ENCODE measurements at regions not wholly inside any gene's neighbourhood (a gene's known extent, or its start where the extent isn't known, plus 50 kb on each side); places are given as distances from the start of the nearest gene placed in this dataset.
"Not testable (repeated sequence)": the region's sequence is repeated elsewhere in the genome, so short reads cannot be mapped to it uniquely, and the experiment has no call there.

GRCh38 chr20:6668546-6668945, 98.9 kb upstream of the BMP2 start:
- no peak overlapping the region for H3K4me3 ChIP-seq (ENCODE audit: low read length)
- no peaks in the 10 kb centered on the region for H3K9me3 ChIP-seq (ENCODE audit: control insufficient read depth, low read length)
- no peaks in the 10 kb centered on the region for H3K36me3 ChIP-seq (ENCODE audit: control insufficient read depth, insufficient read depth, low read length)
- H3K27me3 ChIP-seq (ENCODE audit: control insufficient read depth, insufficient read depth, low read length): no peaks in the 10 kb centered on the region
- H3K4me1 ChIP-seq (ENCODE audit: control insufficient read depth, insufficient read depth, low read length): peaks cover 13% of the 10 kb centered on the region
- no peak overlapping the region for H3K9ac ChIP-seq (ENCODE audit: low read length)

GRCh38 chr20:6665621-6666355, 101.7 kb upstream of the BMP2 start:
- Histone ChIP-seq H3K36me3 (ENCODE audit: control insufficient read depth, insufficient read depth, low read length) (no peaks in the 10 kb centered on the region), H3K9me3 (ENCODE audit: control insufficient read depth, low read length) (no peaks in the 10 kb centered on the region), H3K4me3 (ENCODE audit: low read length) (no peak overlapping the region), H3K27me3 (ENCODE audit: control insufficient read depth, insufficient read depth, low read length) (no peaks in the 10 kb centered on the region), H3K9ac (ENCODE audit: low read length) (no peak overlapping the region), H3K4me1 (ENCODE audit: control insufficient read depth, insufficient read depth, low read length) (peaks cover 33% of the 10 kb centered on the region)

- peaks cover 39% of the 10 kb centered on the region for H3K4me1 ChIP-seq (ENCODE audit: control insufficient read depth, insufficient read depth, low read length)
- H3K9me3 ChIP-seq (ENCODE audit: control insufficient read depth, low read length): no peaks in the 10 kb centered on the region
- H3K36me3 ChIP-seq (ENCODE audit: control insufficient read depth, insufficient read depth, low read length): no peaks in the 10 kb centered on the region
- no peak overlapping the region for H3K4me3 ChIP-seq (ENCODE audit: low read length)
- no peaks in the 10 kb centered on the region for H3K27me3 ChIP-seq (ENCODE audit: control insufficient read depth, insufficient read depth, low read length)
- no peak overlapping the region for H3K9ac ChIP-seq (ENCODE audit: low read length)
Measured at GRCh38 chr20:6665161-6665560, 102.3 kb upstream of the BMP2 start.

GRCh38 chr20:6664574-6664973, 102.9 kb upstream of the BMP2 start:
- no peaks in the 10 kb centered on the region for H3K9me3 ChIP-seq (ENCODE audit: control insufficient read depth, low read length)
- H3K36me3 ChIP-seq (ENCODE audit: control insufficient read depth, insufficient read depth, low read length): no peaks in the 10 kb centered on the region
- H3K9ac ChIP-seq (ENCODE audit: low read length): no peak overlapping the region
- H3K27me3 ChIP-seq (ENCODE audit: control insufficient read depth, insufficient read depth, low read length): no peaks in the 10 kb centered on the region
- H3K4me3 ChIP-seq (ENCODE audit: low read length): no peak overlapping the region
- H3K4me1 ChIP-seq (ENCODE audit: control insufficient read depth, insufficient read depth, low read length): peaks cover 45% of the 10 kb centered on the region

- H3K36me3 ChIP-seq (ENCODE audit: control insufficient read depth, insufficient read depth, low read length): no peaks in the 10 kb centered on the region
- peaks cover 47% of the 10 kb centered on the region for H3K4me1 ChIP-seq (ENCODE audit: control insufficient read depth, insufficient read depth, low read length)
- H3K9ac ChIP-seq (ENCODE audit: low read length): no peak overlapping the region
- no peaks in the 10 kb centered on the region for H3K9me3 ChIP-seq (ENCODE audit: control insufficient read depth, low read length)
- H3K4me3 ChIP-seq (ENCODE audit: low read length): no peak overlapping the region
- no peaks in the 10 kb centered on the region for H3K27me3 ChIP-seq (ENCODE audit: control insufficient read depth, insufficient read depth, low read length)
Measured at GRCh38 chr20:6663751-6664388, 103.6 kb upstream of the BMP2 start.

GRCh38 chr20:6663104-6663503, 104.4 kb upstream of the BMP2 start:
- Histone ChIP-seq H3K9ac (ENCODE audit: low read length) (no peak overlapping the region), H3K9me3 (ENCODE audit: control insufficient read depth, low read length) (no peaks in the 10 kb centered on the region), H3K36me3 (ENCODE audit: control insufficient read depth, insufficient read depth, low read length) (no peaks in the 10 kb centered on the region), H3K4me3 (ENCODE audit: low read length) (no peak overlapping the region), H3K4me1 (ENCODE audit: control insufficient read depth, insufficient read depth, low read length) (peaks cover 51% of the 10 kb centered on the region), H3K27me3 (ENCODE audit: control insufficient read depth, insufficient read depth, low read length) (no peaks in the 10 kb centered on the region)

- Histone ChIP-seq H3K27me3 (ENCODE audit: control insufficient read depth, insufficient read depth, low read length) (no peaks in the 10 kb centered on the region), H3K9ac (ENCODE audit: low read length) (no peak overlapping the region), H3K4me3 (ENCODE audit: low read length) (no peak overlapping the region), H3K4me1 (ENCODE audit: control insufficient read depth, insufficient read depth, low read length) (peaks cover 59% of the 10 kb centered on the region), H3K36me3 (ENCODE audit: control insufficient read depth, insufficient read depth, low read length) (no peaks in the 10 kb centered on the region), H3K9me3 (ENCODE audit: control insufficient read depth, low read length) (no peaks in the 10 kb centered on the region)
Measured at GRCh38 chr20:6662309-6662708, 105.2 kb upstream of the BMP2 start.

GRCh38 chr20:6660441-6660840, 107.0 kb upstream of the BMP2 start:
- Histone ChIP-seq H3K9me3 (ENCODE audit: control insufficient read depth, low read length) (no peaks in the 10 kb centered on the region), H3K4me1 (ENCODE audit: control insufficient read depth, insufficient read depth, low read length) (peaks cover 61% of the 10 kb centered on the region), H3K27me3 (ENCODE audit: control insufficient read depth, insufficient read depth, low read length) (no peaks in the 10 kb centered on the region), H3K36me3 (ENCODE audit: control insufficient read depth, insufficient read depth, low read length) (no peaks in the 10 kb centered on the region), H3K4me3 (ENCODE audit: low read length) (no peak overlapping the region), H3K9ac (ENCODE audit: low read length) (peak overlapping the region; percentile 49)

GRCh38 chr20:6658909-6659308, 108.6 kb upstream of the BMP2 start:
- H3K9ac ChIP-seq (ENCODE audit: low read length); H3K9me3 ChIP-seq (ENCODE audit: control insufficient read depth, low read length); H3K27me3 ChIP-seq (ENCODE audit: control insufficient read depth, insufficient read depth, low read length); H3K36me3 ChIP-seq (ENCODE audit: control insufficient read depth, insufficient read depth, low read length); H3K4me3 ChIP-seq (ENCODE audit: low read length): not testable (repeated sequence)
- peaks cover 64% of the 10 kb centered on the region for H3K4me1 ChIP-seq (ENCODE audit: control insufficient read depth, insufficient read depth, low read length)

GRCh38 chr20:6657904-6658303, 109.6 kb upstream of the BMP2 start:
- Histone ChIP-seq H3K36me3 (ENCODE audit: control insufficient read depth, insufficient read depth, low read length) (no peaks in the 10 kb centered on the region), H3K9ac (ENCODE audit: low read length) (no peak overlapping the region), H3K9me3 (ENCODE audit: control insufficient read depth, low read length) (no peaks in the 10 kb centered on the region), H3K4me3 (ENCODE audit: low read length) (no peak overlapping the region), H3K27me3 (ENCODE audit: control insufficient read depth, insufficient read depth, low read length) (no peaks in the 10 kb centered on the region), H3K4me1 (ENCODE audit: control insufficient read depth, insufficient read depth, low read length) (peaks cover 56% of the 10 kb centered on the region)

GRCh38 chr20:6657111-6657510, 110.4 kb upstream of the BMP2 start:
- no peak overlapping the region for H3K4me3 ChIP-seq (ENCODE audit: low read length)
- H3K9me3 ChIP-seq (ENCODE audit: control insufficient read depth, low read length): no peaks in the 10 kb centered on the region
- no peaks in the 10 kb centered on the region for H3K36me3 ChIP-seq (ENCODE audit: control insufficient read depth, insufficient read depth, low read length)
- H3K4me1 ChIP-seq (ENCODE audit: control insufficient read depth, insufficient read depth, low read length): peaks cover 48% of the 10 kb centered on the region
- H3K9ac ChIP-seq (ENCODE audit: low read length): no peak overlapping the region
- no peaks in the 10 kb centered on the region for H3K27me3 ChIP-seq (ENCODE audit: control insufficient read depth, insufficient read depth, low read length)

GRCh38 chr20:6654513-6655252, 112.8 kb upstream of the BMP2 start:
- Histone ChIP-seq H3K36me3 (ENCODE audit: control insufficient read depth, insufficient read depth, low read length) (no peaks in the 10 kb centered on the region), H3K4me3 (ENCODE audit: low read length) (no peak overlapping the region), H3K9ac (ENCODE audit: low read length) (no peak overlapping the region), H3K9me3 (ENCODE audit: control insufficient read depth, low read length) (no peaks in the 10 kb centered on the region), H3K4me1 (ENCODE audit: control insufficient read depth, insufficient read depth, low read length) (peaks cover 29% of the 10 kb centered on the region), H3K27me3 (ENCODE audit: control insufficient read depth, insufficient read depth, low read length) (no peaks in the 10 kb centered on the region)

Measured in mucosa of stomach (tissue), 1 donor.